Mesothelial cell of epicardium (in vitro differentiated cells): ENCODE measurements at regions not wholly inside any gene's neighbourhood (a gene's known extent, or its start where the extent isn't known, plus 50 kb on each side); places are given as distances from the start of the nearest gene placed in this dataset.

Experiments used
- DNase-seq, 2 experiments: peaks; one replicate each; pipeline ENCODE4 v3.0.0; 2021; ENCODE audit warnings: low spot score in 2 of 2; ENCODE audit not compliant: unreplicated experiment in 2 of 2
- H3K27ac Mint-ChIP-seq: 2 replicates; pipeline ENCODE4 v1.8.0; 2021; ENCODE audit warnings: mixed read lengths
- H3K27me3 Mint-ChIP-seq: 2 replicates; pipeline ENCODE4 v1.8.0; 2021; ENCODE audit warnings: low read depth, mixed read lengths
- H3K36me3 Mint-ChIP-seq: 2 replicates; pipeline ENCODE4 v1.8.0; 2021; ENCODE audit warnings: mixed read lengths
- H3K4me1 Mint-ChIP-seq: 2 replicates; pipeline ENCODE4 v1.8.0; 2021; ENCODE audit warnings: mixed read lengths
- H3K4me3 Mint-ChIP-seq: 2 replicates; pipeline ENCODE4 v1.8.0; 2021; ENCODE audit warnings: mild to moderate bottlenecking, moderate library complexity, mixed read lengths
- H3K9me3 Mint-ChIP-seq: 2 replicates; pipeline ENCODE4 v1.8.0; 2021; ENCODE audit warnings: mixed read lengths
- TF ChIP-seq, protein P1 (sequence below): fragments of 200-600 bp; sonication (generic); IDR thresholded peaks from one replicate; pipeline ENCODE4 v1.5.0; 2021; ENCODE audit warnings: antibody characterized with exemption; ENCODE audit not compliant: unreplicated experiment

DNA sequence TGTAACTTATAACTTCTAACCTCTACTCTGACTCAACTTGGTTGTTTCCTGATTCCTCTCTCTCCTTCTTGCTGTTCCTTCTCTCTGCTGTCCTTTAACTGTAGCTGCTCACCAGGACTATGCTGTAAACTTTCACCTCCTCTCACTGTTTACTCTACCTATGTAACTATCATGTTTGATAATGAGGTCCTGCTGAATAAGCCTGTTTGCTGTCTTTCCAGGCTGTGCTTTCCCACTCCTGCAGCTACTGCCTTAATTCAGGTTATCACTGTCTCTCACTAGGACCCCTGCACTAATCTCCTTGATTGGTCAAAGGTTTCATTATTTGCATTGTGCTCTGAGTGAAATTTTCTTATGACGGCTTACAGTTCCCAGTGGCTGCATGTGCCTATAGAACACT, 633.9 kb upstream of the PTBP2 start:
- Mint-ChIP-seq H3K4me3 (no peak overlapping the region), H3K4me1 (no peaks in the 10 kb centered on the region), H3K36me3 (no peaks in the 10 kb centered on the region), H3K27ac (no peak overlapping the region), H3K27me3 (no peaks in the 10 kb centered on the region), H3K9me3 (peaks cover 6% of the 10 kb centered on the region)
- no peak for DNase-seq
- TF ChIP-seq, protein P1, sequence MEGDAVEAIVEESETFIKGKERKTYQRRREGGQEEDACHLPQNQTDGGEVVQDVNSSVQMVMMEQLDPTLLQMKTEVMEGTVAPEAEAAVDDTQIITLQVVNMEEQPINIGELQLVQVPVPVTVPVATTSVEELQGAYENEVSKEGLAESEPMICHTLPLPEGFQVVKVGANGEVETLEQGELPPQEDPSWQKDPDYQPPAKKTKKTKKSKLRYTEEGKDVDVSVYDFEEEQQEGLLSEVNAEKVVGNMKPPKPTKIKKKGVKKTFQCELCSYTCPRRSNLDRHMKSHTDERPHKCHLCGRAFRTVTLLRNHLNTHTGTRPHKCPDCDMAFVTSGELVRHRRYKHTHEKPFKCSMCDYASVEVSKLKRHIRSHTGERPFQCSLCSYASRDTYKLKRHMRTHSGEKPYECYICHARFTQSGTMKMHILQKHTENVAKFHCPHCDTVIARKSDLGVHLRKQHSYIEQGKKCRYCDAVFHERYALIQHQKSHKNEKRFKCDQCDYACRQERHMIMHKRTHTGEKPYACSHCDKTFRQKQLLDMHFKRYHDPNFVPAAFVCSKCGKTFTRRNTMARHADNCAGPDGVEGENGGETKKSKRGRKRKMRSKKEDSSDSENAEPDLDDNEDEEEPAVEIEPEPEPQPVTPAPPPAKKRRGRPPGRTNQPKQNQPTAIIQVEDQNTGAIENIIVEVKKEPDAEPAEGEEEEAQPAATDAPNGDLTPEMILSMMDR, result no peak

DNA sequence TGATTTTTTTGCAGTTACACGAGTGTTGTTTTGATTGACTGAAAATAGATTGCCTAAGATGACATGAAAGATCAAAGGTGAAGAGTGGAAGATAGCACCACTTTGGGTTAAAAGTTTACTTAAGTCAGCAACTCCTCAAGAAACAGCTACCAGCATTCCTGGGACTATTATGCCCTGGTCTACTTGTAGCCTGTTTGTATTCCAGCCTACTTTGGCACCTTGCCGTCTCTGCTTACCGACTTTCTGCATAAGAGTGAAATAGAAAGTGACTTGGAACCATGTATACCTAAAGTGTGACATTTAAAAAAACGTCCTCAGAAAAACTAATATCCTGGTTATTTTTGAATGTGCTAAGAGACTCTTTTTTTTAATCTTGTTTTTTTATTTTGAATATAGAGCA, 631.5 kb upstream of the PTBP2 start:
- no peak overlapping the region for H3K4me3 Mint-ChIP-seq
- no peaks in the 10 kb centered on the region for H3K9me3 Mint-ChIP-seq
- no peak for DNase-seq
- TF ChIP-seq, protein P1, result no peak
- H3K4me1 Mint-ChIP-seq, result no peaks in the 10 kb centered on the region
- H3K36me3 Mint-ChIP-seq, result no peaks in the 10 kb centered on the region
- H3K27me3 Mint-ChIP-seq, result no peaks in the 10 kb centered on the region
- H3K27ac Mint-ChIP-seq, result no peak overlapping the region

DNA sequence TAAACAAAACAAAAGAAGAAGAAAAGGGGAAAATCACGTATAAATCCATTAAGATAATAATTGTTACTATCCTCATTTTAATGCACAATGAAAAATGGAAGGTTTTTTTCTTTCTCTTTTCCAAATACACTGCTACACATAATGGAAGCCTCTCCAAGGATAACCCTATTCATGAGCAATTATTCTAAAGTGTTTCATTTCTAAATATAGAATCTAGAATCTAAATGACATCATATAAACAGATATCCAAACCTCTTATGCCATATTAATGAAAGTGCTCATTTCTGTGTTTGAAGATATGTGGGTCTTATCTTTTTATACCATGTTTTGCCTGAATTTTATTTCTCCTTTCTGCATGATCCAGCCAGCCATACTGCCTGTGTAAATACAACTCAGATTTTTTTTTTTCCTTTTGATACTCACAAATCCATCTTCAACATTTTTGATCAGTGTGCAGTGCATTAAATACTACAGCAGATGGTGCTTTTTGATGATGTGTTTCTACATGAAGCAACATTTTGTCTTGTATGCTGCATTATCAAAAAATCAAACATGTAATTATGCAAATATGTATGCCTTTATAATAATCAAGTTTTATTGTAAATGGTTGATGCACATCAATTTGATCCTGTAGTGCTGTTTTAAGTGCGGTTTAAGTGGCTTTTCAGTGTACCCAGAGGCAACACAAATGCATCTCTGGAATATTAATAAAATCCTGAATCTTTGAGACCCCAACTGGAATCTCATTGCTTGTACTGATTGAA, 625.6 kb upstream of the PTBP2 start:
- Mint-ChIP-seq H3K36me3 (no peaks in the 10 kb centered on the region), H3K4me1 (peaks cover 3% of the 10 kb centered on the region), H3K27me3 (no peaks in the 10 kb centered on the region), H3K4me3 (no peak overlapping the region), H3K27ac (no peak overlapping the region), H3K9me3 (no peaks in the 10 kb centered on the region)
- DNase-seq, result no peak
- TF ChIP-seq, protein P1, result no peak

DNA sequence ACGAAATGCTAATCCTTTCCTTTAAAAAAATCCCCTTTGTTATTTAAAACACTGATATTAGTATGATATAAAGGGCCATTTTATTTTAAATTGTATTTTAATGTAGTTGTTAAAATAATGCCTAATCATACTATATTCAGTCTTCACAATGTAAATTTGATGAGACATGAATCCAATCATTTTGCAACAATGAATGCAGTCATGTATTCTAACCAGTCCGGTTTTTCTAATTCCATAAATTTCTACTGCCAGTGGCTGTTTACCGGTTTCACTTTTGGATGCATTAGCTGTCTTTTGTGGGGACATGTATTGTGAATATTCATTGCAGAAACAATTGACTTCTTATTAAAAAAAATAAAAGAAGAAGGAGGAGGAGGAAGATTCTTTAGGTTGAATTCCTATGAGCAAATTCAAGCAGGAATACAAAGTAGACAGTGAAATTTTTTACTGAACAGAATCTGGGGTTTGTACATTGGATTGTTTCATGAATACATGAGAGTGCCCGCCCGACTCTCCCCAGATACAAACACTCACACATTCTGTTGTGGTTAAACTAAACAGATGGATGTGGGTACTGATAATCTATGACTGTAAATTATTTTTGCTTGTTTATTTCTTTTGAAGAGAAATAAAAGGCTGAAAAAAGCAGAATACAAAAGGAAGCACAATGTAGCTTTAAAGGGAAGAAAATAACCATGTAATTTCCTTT, 624.8 kb upstream of the PTBP2 start:
- Mint-ChIP-seq H3K4me3 (no peak overlapping the region), H3K4me1 (peaks cover 3% of the 10 kb centered on the region), H3K9me3 (no peaks in the 10 kb centered on the region), H3K36me3 (no peaks in the 10 kb centered on the region), H3K27ac (no peak overlapping the region), H3K27me3 (no peaks in the 10 kb centered on the region)
- no peak for DNase-seq
- TF ChIP-seq, protein P1, result no peak

DNA sequence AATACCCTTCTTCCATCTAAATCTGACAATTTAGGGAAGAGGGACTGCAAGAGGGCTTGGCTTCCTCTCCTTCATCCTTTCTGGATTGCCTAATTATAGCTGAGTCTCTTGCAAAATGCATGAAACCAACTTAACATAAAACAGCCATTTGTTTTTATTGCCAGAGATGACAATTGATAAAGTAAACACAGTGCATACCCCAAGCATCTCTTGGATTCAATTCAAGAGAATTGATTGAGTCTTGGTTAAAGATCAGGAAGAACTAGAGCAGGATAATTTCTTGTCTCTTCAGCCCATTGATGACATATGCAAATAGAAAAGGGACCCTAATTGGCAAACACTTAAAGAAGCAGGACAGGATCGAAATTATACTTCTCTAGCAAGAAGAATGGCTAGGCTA, 617.1 kb upstream of the PTBP2 start:
- no peak for DNase-seq
- no peaks in the 10 kb centered on the region for H3K27me3 Mint-ChIP-seq
- no peaks in the 10 kb centered on the region for H3K36me3 Mint-ChIP-seq
- peaks cover 6% of the 10 kb centered on the region for H3K9me3 Mint-ChIP-seq
- H3K4me1 Mint-ChIP-seq, result no peaks in the 10 kb centered on the region
- H3K4me3 Mint-ChIP-seq, result no peak overlapping the region
- no peak overlapping the region for H3K27ac Mint-ChIP-seq
- TF ChIP-seq, protein P1, result no peak
